Chondrocyte (in vitro differentiated cells): ENCODE measurements at regions not wholly inside any gene's neighbourhood (a gene's known extent, or its start where the extent isn't known, plus 50 kb on each side); places are given as distances from the start of the nearest gene placed in this dataset.

Source experiments
- DNase-seq: peaks from one replicate; pipeline ENCODE4 v3.0.0; 2021; ENCODE audit warnings: mixed read lengths, low spot score
- H3K27ac Mint-ChIP-seq: one replicate; pipeline ENCODE4 v1.8.0; 2021; ENCODE audit warnings: mild to moderate bottlenecking, moderate library complexity, mixed read lengths; ENCODE audit not compliant: unreplicated experiment
- H3K27me3 Mint-ChIP-seq: 2 replicates; pipeline ENCODE4 v1.8.0; 2021; ENCODE audit warnings: low read depth, mixed read lengths
- H3K36me3 Mint-ChIP-seq: 2 replicates; pipeline ENCODE4 v1.8.0; 2021; ENCODE audit warnings: low read depth, mixed read lengths
- H3K4me1 Mint-ChIP-seq: 2 replicates; pipeline ENCODE4 v1.8.0; 2021; ENCODE audit warnings: low read depth, mild to moderate bottlenecking, mixed read lengths
- H3K4me3 Mint-ChIP-seq: one replicate; pipeline ENCODE4 v1.8.0; 2021; ENCODE audit warnings: mild to moderate bottlenecking, moderate library complexity, mixed read lengths; ENCODE audit not compliant: unreplicated experiment
- H3K9me3 Mint-ChIP-seq: 2 replicates; pipeline ENCODE4 v1.8.0; 2021; ENCODE audit warnings: low read depth, mixed read lengths
- TF ChIP-seq, protein P1 (sequence below): fragments of 200-600 bp; sonication (generic); IDR thresholded peaks from 2 replicates; pipeline ENCODE4 v1.5.0; 2021; ENCODE audit warnings: antibody characterized with exemption, mild to moderate bottlenecking, moderate library complexity

GRCh38 chr6:113160306-113161017, 696.7 kb upstream of the MARCKS start:
- Mint-ChIP-seq H3K4me1 (no peaks in the 10 kb centered on the region), H3K36me3 (no peaks in the 10 kb centered on the region), H3K9me3 (peaks cover 3% of the 10 kb centered on the region), H3K4me3 (no peak overlapping the region), H3K27me3 (no peaks in the 10 kb centered on the region), H3K27ac (no peak overlapping the region)
- DNase-seq = no peak
- TF ChIP-seq, protein P1, sequence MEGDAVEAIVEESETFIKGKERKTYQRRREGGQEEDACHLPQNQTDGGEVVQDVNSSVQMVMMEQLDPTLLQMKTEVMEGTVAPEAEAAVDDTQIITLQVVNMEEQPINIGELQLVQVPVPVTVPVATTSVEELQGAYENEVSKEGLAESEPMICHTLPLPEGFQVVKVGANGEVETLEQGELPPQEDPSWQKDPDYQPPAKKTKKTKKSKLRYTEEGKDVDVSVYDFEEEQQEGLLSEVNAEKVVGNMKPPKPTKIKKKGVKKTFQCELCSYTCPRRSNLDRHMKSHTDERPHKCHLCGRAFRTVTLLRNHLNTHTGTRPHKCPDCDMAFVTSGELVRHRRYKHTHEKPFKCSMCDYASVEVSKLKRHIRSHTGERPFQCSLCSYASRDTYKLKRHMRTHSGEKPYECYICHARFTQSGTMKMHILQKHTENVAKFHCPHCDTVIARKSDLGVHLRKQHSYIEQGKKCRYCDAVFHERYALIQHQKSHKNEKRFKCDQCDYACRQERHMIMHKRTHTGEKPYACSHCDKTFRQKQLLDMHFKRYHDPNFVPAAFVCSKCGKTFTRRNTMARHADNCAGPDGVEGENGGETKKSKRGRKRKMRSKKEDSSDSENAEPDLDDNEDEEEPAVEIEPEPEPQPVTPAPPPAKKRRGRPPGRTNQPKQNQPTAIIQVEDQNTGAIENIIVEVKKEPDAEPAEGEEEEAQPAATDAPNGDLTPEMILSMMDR = no peak

DNA sequence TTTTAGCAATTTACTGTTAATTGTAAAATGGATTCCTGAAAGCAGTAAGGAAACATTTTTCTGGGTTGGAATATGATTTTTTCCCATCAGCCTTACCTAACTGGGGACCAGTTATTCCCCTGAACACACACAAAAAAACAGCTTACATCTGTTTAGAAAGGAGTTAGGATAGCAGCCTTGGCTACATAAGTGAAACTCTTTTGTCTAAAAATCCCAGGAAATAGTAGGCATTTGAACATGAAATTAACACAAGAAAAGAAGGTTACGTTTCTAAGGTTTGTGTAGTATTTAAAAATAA, 696.2 kb upstream of the MARCKS start:
- H3K9me3 Mint-ChIP-seq = no peaks in the 10 kb centered on the region
- H3K27me3 Mint-ChIP-seq = no peaks in the 10 kb centered on the region
- H3K4me3 Mint-ChIP-seq = no peak overlapping the region
- TF ChIP-seq, protein P1 = no peak
- no peak overlapping the region for H3K27ac Mint-ChIP-seq
- H3K36me3 Mint-ChIP-seq = no peaks in the 10 kb centered on the region
- DNase-seq = no peak
- no peaks in the 10 kb centered on the region for H3K4me1 Mint-ChIP-seq

DNA sequence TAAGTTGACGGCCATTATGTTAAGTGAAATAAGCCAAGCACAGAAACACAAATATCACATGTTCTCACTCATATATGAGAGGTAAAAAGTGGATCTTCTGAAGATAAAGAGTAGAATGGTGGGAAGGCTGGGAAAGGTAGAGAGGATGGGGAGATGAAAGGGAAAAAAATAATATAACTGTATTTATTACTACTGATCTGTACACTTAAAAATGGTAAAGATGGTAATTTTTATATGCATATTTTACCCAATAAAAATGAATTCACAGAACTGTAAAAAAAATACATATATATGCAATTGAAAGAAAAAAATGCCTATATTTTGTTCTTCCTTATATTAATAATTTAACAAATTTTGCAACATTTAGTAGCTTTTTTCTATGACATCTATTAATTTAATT, 694.4 kb upstream of the MARCKS start:
- Mint-ChIP-seq H3K27me3 (no peaks in the 10 kb centered on the region), H3K9me3 (no peaks in the 10 kb centered on the region), H3K27ac (no peak overlapping the region), H3K36me3 (no peaks in the 10 kb centered on the region), H3K4me1 (peaks cover 7% of the 10 kb centered on the region), H3K4me3 (no peak overlapping the region)
- DNase-seq = no peak
- TF ChIP-seq, protein P1 = no peak

DNA sequence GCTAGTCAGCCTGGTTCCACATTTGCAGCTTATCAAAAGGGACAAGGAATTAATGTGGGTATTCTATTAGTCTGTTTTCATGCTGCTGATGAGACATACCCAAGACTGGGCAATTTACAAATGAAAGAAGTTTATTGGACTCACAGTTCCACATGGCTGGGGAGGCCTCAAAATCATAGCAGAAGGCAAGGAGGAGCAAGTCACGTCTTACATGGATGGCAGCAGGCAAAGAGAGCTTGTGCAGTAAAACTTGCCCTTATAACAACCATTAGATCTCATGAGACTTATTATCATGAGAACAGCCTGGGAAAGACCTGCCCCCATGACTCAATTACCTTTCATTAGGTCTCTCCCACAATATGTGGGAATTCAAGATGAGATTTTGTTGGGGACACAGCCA, 689.1 kb upstream of the MARCKS start:
- no peak overlapping the region for H3K4me3 Mint-ChIP-seq
- no peaks in the 10 kb centered on the region for H3K27me3 Mint-ChIP-seq
- H3K9me3 Mint-ChIP-seq = peaks cover 5% of the 10 kb centered on the region
- H3K27ac Mint-ChIP-seq = no peak overlapping the region
- H3K36me3 Mint-ChIP-seq = peaks cover 2% of the 10 kb centered on the region
- TF ChIP-seq, protein P1 = no peak
- peaks cover 21% of the 10 kb centered on the region for H3K4me1 Mint-ChIP-seq
- DNase-seq = no peak

DNA sequence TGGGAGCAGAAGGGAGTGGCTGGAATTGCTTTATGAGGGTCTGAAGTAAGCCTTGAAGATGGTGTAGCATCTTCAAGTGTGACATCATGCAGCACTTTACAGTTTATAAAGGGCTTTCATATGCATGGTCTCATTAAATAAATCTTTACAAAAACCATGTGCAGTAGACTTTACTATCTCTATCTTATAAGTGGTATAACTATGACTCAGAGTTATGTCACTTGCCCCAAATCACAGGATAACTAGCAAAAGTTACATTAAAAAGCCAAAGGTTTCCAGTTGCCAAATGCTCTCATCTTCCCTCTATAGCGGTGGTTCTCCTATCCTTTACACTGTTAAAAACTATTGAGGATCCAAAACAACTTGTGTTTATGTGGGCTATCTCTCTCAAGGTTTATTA, 687.7 kb upstream of the MARCKS start:
- Mint-ChIP-seq H3K36me3 (peaks cover 2% of the 10 kb centered on the region), H3K27ac (no peak overlapping the region), H3K9me3 (peaks cover 5% of the 10 kb centered on the region), H3K4me1 (peaks cover 21% of the 10 kb centered on the region), H3K4me3 (no peak overlapping the region), H3K27me3 (no peaks in the 10 kb centered on the region)
- no peak for DNase-seq
- TF ChIP-seq, protein P1 = no peak
